ENCODE measurements at regions not wholly inside any gene's neighbourhood (a gene's known extent, or its start where the extent isn't known, plus 50 kb on each side); places are given as distances from the start of the nearest gene placed in this dataset.

- H3K27ac ChIP-seq (ENCODE audit: control insufficient read depth, insufficient read depth), result no peak overlapping the region
- no peak overlapping the region for H3K9ac ChIP-seq (ENCODE audit: control insufficient read depth, insufficient read depth, low read length)
- in situ Hi-C loops (cut with MboI) (no loop called here), intact Hi-C loops (cut with micrococcal nuclease; ENCODE audit: unreplicated experiment) (no loop called here)
- RAD21 ChIA-PET (ENCODE audit: unreplicated experiment), result no interaction called here
- POLR2A ChIA-PET, result no interaction called here
- BruUV-seq (replicated peaks), result no TSS peak
- no peaks in the 10 kb centered on the region for H3K4me1 ChIP-seq (ENCODE audit: control insufficient read depth, insufficient read depth, low read length)
- no peak overlapping the region for H3K4me3 ChIP-seq
- SMC1A ChIA-PET (ENCODE audit: uncharacterized antibody, unreplicated experiment), result no interaction called here
- TF ChIP-seq EED (IDR thresholded peaks at IDR 0.05; ENCODE audit: low read depth) (no peak), RUNX3 (IDR thresholded peaks at IDR 0.05; ENCODE audit: low read length) (no peak), FOS (IDR thresholded peaks at IDR 0.05; ENCODE audit: borderline replicate concordance, extremely low read depth, insufficient read length) (no peak), NR2F1 (conservative IDR thresholded peaks at IDR 0.05) (no peak), ZNF384 (IDR thresholded peaks at IDR 0.05; ENCODE audit: borderline replicate concordance, low read depth, low read length) (no peak), SIN3A (IDR thresholded peaks at IDR 0.05; ENCODE audit: low read depth, low read length) (no peak)
- no peak overlapping the region for H3K4me2 ChIP-seq (ENCODE audit: control insufficient read depth, insufficient read depth)
- no peaks in the 10 kb centered on the region for H3K79me2 ChIP-seq (ENCODE audit: control insufficient read depth, insufficient read depth, low read length)
- H4K20me1 ChIP-seq (ENCODE audit: control insufficient read depth, insufficient read depth), result no peaks in the 10 kb centered on the region
- no peaks in the 10 kb centered on the region for H3K36me3 ChIP-seq (ENCODE audit: control insufficient read depth in 2 of 2, insufficient read depth in 2 of 2, low read length in 1 of 2)
- H2AFZ ChIP-seq (ENCODE audit: control insufficient read depth, low read depth, low read length), result no peak overlapping the region
- 29% methylated on average over 8 of the region's 8 CpGs for WGBS (ENCODE audit: insufficient coverage, insufficient replicate concordance, low lambda C conversion rate, missing lambda C conversion rate)
- CTCF ChIA-PET, result no interaction called here
- DNase-seq (ENCODE audit: low read depth, low spot score) (no peak), FAIRE-seq (no peak), ATAC-seq (no peak)
- no peaks in the 10 kb centered on the region for H3K9me3 ChIP-seq (replicated peaks; ENCODE audit: control insufficient read depth, insufficient read depth, low read length)
- no peaks in the 10 kb centered on the region for H3K27me3 ChIP-seq (replicated peaks in 1 of 2; ENCODE audit: control insufficient read depth in 2 of 2, insufficient read depth in 2 of 2, low read length in 1 of 2)
Observed at GRCh38 chr1:163661391-163661790, 339.6 kb downstream of the NUF2 start.

DNA sequence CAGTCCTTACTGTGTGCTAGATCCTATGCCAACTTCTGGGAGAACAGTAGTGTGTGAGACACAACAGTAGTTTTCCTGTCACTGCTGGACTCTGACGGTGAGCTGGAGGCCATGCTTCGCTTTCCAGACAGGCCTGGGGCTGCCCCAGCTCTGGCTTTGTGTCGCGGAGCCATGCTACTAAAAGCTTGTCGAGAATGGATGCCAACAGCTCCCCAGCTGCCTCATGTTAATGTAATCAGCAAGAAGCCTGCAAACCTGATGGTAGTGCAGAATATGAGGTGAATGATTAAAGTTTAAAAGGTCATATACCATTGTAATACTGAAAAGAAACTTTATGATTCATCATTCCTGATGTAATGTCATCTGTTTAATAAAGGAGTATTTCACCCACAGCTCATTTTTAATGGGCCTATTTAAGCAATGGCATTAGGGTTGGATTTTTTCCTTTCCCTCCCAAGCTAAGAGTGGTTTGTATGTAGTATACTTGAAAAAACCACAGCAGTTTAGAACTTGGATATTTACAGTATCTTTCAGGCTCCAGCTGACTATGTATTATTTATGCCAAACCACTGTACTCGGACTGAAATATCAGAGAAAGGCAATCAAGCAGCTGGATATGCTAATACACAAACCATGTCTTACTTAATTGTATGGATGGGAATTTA is 343.0 kb downstream of the NUF2 start:
- no peak overlapping the region for H3K9ac ChIP-seq (ENCODE audit: control insufficient read depth, insufficient read depth, low read length)
- ChIA-PET CTCF (no interaction called here), RAD21 (ENCODE audit: unreplicated experiment) (no interaction called here), POLR2A (no interaction called here), SMC1A (ENCODE audit: uncharacterized antibody, unreplicated experiment) (no interaction called here)
- FAIRE-seq (no peak), ATAC-seq (no peak), DNase-seq (ENCODE audit: low read depth, low spot score) (no peak)
- H3K4me2 ChIP-seq (ENCODE audit: control insufficient read depth, insufficient read depth), result no peak overlapping the region
- no peak overlapping the region for H2AFZ ChIP-seq (ENCODE audit: control insufficient read depth, low read depth, low read length)
- H3K9me3 ChIP-seq (replicated peaks; ENCODE audit: control insufficient read depth, insufficient read depth, low read length), result no peaks in the 10 kb centered on the region
- no peaks in the 10 kb centered on the region; a peak in 1 of 4 replicates for H3K27me3 ChIP-seq (replicated peaks in 1 of 2; ENCODE audit: control insufficient read depth in 2 of 2, insufficient read depth in 2 of 2, low read length in 1 of 2)
- no peaks in the 10 kb centered on the region for H4K20me1 ChIP-seq (ENCODE audit: control insufficient read depth, insufficient read depth)
- in situ Hi-C loops (cut with MboI), result no loop called here
- BruUV-seq (replicated peaks), result no TSS peak
- no peaks in the 10 kb centered on the region for H3K79me2 ChIP-seq (ENCODE audit: control insufficient read depth, insufficient read depth, low read length)
- intact Hi-C loops (cut with micrococcal nuclease; ENCODE audit: unreplicated experiment), result no loop called here
- 12% methylated on average over 6 of the region's 6 CpGs for WGBS (ENCODE audit: insufficient coverage, insufficient replicate concordance, low lambda C conversion rate, missing lambda C conversion rate)
- H3K4me1 ChIP-seq (ENCODE audit: control insufficient read depth, insufficient read depth, low read length), result no peaks in the 10 kb centered on the region
- H3K27ac ChIP-seq (ENCODE audit: control insufficient read depth, insufficient read depth), result no peak overlapping the region
- no peak overlapping the region for H3K4me3 ChIP-seq
- no peaks in the 10 kb centered on the region for H3K36me3 ChIP-seq (ENCODE audit: control insufficient read depth in 2 of 2, insufficient read depth in 2 of 2, low read length in 1 of 2)
- TF ChIP-seq RUNX3 (IDR thresholded peaks at IDR 0.05; ENCODE audit: low read length), result no peak
- TF ChIP-seq BCL3 (IDR thresholded peaks at IDR 0.05; ENCODE audit: borderline replicate concordance, insufficient read depth, low read depth, low read length, poor library complexity, severe bottlenecking), result no peak
- TF ChIP-seq CHD4 (IDR thresholded peaks at IDR 0.05), result no peak
- TF ChIP-seq STAT3 (IDR thresholded peaks at IDR 0.05; ENCODE audit: low read depth, low read length), result no peak
- TF ChIP-seq, protein P1, sequence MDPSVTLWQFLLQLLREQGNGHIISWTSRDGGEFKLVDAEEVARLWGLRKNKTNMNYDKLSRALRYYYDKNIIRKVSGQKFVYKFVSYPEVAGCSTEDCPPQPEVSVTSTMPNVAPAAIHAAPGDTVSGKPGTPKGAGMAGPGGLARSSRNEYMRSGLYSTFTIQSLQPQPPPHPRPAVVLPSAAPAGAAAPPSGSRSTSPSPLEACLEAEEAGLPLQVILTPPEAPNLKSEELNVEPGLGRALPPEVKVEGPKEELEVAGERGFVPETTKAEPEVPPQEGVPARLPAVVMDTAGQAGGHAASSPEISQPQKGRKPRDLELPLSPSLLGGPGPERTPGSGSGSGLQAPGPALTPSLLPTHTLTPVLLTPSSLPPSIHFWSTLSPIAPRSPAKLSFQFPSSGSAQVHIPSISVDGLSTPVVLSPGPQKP (IDR thresholded peaks at IDR 0.05; ENCODE audit: low read depth, low read length), result no peak
- TF ChIP-seq SIN3A (IDR thresholded peaks at IDR 0.05; ENCODE audit: low read depth, low read length), result no peak
- no peak for TF ChIP-seq MEF2B (IDR thresholded peaks at IDR 0.05; ENCODE audit: partially characterized antibody, poor library complexity, severe bottlenecking)
- no peak for TF ChIP-seq ATF2 (IDR thresholded peaks at IDR 0.05; ENCODE audit: low read length)
- no peak for TF ChIP-seq IKZF1 (conservative IDR thresholded peaks at IDR 0.05)
- no peak for TF ChIP-seq NFXL1 (IDR thresholded peaks at IDR 0.05; ENCODE audit: borderline replicate concordance)
- TF ChIP-seq SREBF1 (IDR thresholded peaks at IDR 0.05; ENCODE audit: low read length), result no peak
